ENCODE measurements at regions not wholly inside any gene's neighbourhood (a gene's known extent, or its start where the extent isn't known, plus 50 kb on each side); places are given as distances from the start of the nearest gene placed in this dataset.

- Mint-ChIP-seq H3K27ac (no peak overlapping the region), H3K4me1 (ENCODE audit: low read depth) (no peaks in the 10 kb centered on the region), H3K9me3 (no peaks in the 10 kb centered on the region), H3K36me3 (ENCODE audit: low read depth) (no peaks in the 10 kb centered on the region), H3K4me3 (no peak overlapping the region), H3K27me3 (no peaks in the 10 kb centered on the region)
- intact Hi-C loops (cut with micrococcal nuclease) = no loop called here
Observed at GRCh38 chr5:23579566-23579965, 72.2 kb downstream of the PRDM9 start.

DNA sequence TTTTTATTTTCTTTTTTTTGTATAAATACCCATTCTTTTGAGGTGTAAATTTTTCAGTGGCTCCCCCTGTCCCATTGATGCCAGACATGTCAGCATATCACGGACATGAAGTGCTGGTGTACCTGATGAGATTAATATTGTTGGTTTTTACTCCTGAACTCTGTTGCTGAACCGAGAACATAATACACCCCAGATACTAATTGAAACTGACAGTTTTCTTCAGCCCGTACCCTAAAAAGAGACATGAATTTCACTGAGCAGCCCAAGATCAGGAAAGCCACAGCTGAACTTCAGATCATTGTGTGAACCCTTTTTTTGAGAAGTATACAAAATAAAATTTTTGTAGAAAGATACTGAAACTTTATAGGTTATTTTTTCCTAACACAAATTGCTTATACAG, 75.7 kb downstream of the PRDM9 start:
- Mint-ChIP-seq H3K4me3 (no peak overlapping the region), H3K27me3 (no peaks in the 10 kb centered on the region), H3K36me3 (ENCODE audit: low read depth) (no peaks in the 10 kb centered on the region), H3K4me1 (ENCODE audit: low read depth) (no peaks in the 10 kb centered on the region), H3K9me3 (no peaks in the 10 kb centered on the region), H3K27ac (no peak overlapping the region)
- intact Hi-C loops (cut with micrococcal nuclease) = no loop called here

DNA sequence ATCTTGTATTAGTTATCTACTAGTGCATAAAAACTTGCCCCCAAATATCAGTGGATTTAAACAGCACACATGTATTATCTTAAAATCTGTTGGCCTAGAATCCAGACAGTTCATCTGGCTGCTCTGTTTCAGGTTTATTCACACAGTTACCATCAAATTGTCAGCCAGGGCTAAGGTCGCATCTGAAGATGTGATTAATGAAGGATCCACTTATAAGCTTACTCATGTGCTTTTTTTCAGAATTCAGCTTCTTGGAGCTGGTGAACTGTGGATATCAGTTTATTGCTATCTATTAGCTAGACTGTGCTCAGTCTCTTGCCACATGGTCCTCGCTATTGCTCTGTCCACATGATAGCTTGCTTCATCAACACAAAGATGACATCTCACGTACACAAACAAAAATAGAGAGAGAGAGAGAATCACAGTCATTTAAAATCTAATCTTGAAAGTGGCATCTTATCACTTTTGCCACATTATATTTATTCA, 81.5 kb downstream of the PRDM9 start:
- Mint-ChIP-seq H3K4me3 (no peak overlapping the region), H3K36me3 (ENCODE audit: low read depth) (no peaks in the 10 kb centered on the region), H3K9me3 (no peaks in the 10 kb centered on the region), H3K27me3 (no peaks in the 10 kb centered on the region), H3K4me1 (ENCODE audit: low read depth) (no peaks in the 10 kb centered on the region), H3K27ac (no peak overlapping the region)
- intact Hi-C loops (cut with micrococcal nuclease) = no loop called here

GRCh38 chr5:23591250-23591649, 83.8 kb downstream of the PRDM9 start:
- H3K27ac Mint-ChIP-seq = no peak overlapping the region
- no peaks in the 10 kb centered on the region for H3K36me3 Mint-ChIP-seq (ENCODE audit: low read depth)
- H3K27me3 Mint-ChIP-seq = no peaks in the 10 kb centered on the region
- intact Hi-C loops (cut with micrococcal nuclease) = no loop called here
- no peak overlapping the region for H3K4me3 Mint-ChIP-seq
- H3K9me3 Mint-ChIP-seq = no peaks in the 10 kb centered on the region
- no peaks in the 10 kb centered on the region for H3K4me1 Mint-ChIP-seq (ENCODE audit: low read depth)

DNA sequence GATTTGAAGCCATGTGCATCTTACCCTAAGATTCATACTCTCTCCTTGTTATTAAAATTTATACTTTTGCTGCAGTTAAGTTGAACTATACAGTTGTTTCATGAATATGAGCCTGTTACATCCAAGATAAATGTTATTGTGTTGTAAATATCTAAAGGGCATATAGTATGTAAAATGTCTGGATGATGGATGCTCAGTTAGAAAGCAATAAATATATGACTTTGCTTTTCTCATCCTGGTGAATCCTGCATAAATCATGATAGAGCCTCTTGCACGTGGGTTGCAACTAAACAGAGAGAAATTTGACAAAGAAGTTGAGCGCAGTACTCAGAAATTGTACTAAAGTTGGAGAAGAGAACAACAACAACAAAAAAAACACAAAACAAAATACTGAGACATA, 99.5 kb downstream of the PRDM9 start:
- Mint-ChIP-seq H3K36me3 (ENCODE audit: low read depth) (no peaks in the 10 kb centered on the region), H3K27ac (no peak overlapping the region), H3K4me3 (no peak overlapping the region), H3K27me3 (no peaks in the 10 kb centered on the region), H3K9me3 (no peaks in the 10 kb centered on the region), H3K4me1 (ENCODE audit: low read depth) (no peaks in the 10 kb centered on the region)
- intact Hi-C loops (cut with micrococcal nuclease) = no loop called here

- H3K4me1 Mint-ChIP-seq (ENCODE audit: low read depth) = no peaks in the 10 kb centered on the region
- H3K4me3 Mint-ChIP-seq = no peak overlapping the region
- H3K27me3 Mint-ChIP-seq = no peaks in the 10 kb centered on the region
- H3K36me3 Mint-ChIP-seq (ENCODE audit: low read depth) = no peaks in the 10 kb centered on the region
- no peak overlapping the region for H3K27ac Mint-ChIP-seq
- peaks cover 11% of the 10 kb centered on the region for H3K9me3 Mint-ChIP-seq
- intact Hi-C loops (cut with micrococcal nuclease) = no loop called here
Observed at GRCh38 chr5:23612701-23613100, 105.3 kb downstream of the PRDM9 start.

DNA sequence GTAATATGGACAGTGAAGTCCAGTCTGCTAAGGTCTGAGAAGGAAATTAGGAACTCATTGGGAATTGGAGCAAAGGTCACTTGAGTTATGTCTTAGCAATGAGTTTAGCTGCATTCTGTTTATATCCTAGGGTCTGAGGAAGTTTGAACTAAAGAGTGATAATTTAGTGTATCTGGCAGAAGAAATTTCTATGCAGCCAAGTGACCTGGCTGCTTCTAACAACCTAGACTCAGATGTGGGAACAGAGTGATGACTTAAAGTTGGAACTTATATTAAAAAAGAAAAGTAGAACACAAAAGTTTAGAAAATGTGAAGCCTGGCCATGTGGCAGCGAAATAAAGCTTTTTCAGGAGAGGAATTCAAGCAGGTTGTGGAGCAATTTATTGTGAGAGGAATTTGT, 106.2 kb downstream of the PRDM9 start:
- peaks cover 19% of the 10 kb centered on the region for H3K9me3 Mint-ChIP-seq
- no peaks in the 10 kb centered on the region for H3K4me1 Mint-ChIP-seq (ENCODE audit: low read depth)
- H3K27me3 Mint-ChIP-seq = no peaks in the 10 kb centered on the region
- H3K27ac Mint-ChIP-seq = no peak overlapping the region
- no peak overlapping the region for H3K4me3 Mint-ChIP-seq
- no peaks in the 10 kb centered on the region for H3K36me3 Mint-ChIP-seq (ENCODE audit: low read depth)
- intact Hi-C loops (cut with micrococcal nuclease) = no loop called here

GRCh38 chr5:23614422-23614821, 107.0 kb downstream of the PRDM9 start:
- Mint-ChIP-seq H3K36me3 (ENCODE audit: low read depth) (no peaks in the 10 kb centered on the region), H3K4me1 (ENCODE audit: low read depth) (no peaks in the 10 kb centered on the region), H3K4me3 (no peak overlapping the region), H3K27me3 (no peaks in the 10 kb centered on the region), H3K9me3 (peaks cover 19% of the 10 kb centered on the region), H3K27ac (no peak overlapping the region)
- intact Hi-C loops (cut with micrococcal nuclease) = no loop called here

- H3K4me3 Mint-ChIP-seq = no peak overlapping the region
- H3K36me3 Mint-ChIP-seq (ENCODE audit: low read depth) = no peaks in the 10 kb centered on the region
- H3K4me1 Mint-ChIP-seq (ENCODE audit: low read depth) = no peaks in the 10 kb centered on the region
- H3K27ac Mint-ChIP-seq = no peak overlapping the region
- H3K9me3 Mint-ChIP-seq = peaks cover 8% of the 10 kb centered on the region
- intact Hi-C loops (cut with micrococcal nuclease) = no loop called here
- H3K27me3 Mint-ChIP-seq = no peaks in the 10 kb centered on the region
Observed at GRCh38 chr5:23626961-23627360, 119.6 kb downstream of the PRDM9 start.

DNA sequence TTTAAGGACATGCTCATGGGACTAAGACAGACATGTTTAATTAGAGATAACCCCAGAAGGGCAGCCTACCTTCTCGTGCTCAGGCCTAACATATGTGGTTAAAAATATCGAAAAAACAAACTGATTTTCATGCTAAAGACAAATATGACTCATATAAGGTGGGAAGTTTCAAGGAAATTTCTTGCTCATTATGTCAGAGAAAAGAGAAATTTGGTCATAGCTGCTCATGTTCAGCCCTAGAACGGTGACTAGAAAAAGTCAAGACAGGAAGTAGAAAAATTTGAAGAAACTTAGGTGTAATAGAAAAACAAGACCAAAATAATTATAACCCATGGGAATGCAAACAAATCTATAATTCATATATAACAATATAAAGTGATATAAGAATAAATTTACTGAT, 120.6 kb downstream of the PRDM9 start:
- no peak overlapping the region for H3K27ac Mint-ChIP-seq
- no peaks in the 10 kb centered on the region for H3K36me3 Mint-ChIP-seq (ENCODE audit: low read depth)
- intact Hi-C loops (cut with micrococcal nuclease) = no loop called here

GRCh38 chr5:23629396-23629795, 122.0 kb downstream of the PRDM9 start:
- Mint-ChIP-seq H3K9me3 (peaks cover 8% of the 10 kb centered on the region), H3K4me3 (no peak overlapping the region), H3K27ac (no peak overlapping the region), H3K27me3 (no peaks in the 10 kb centered on the region), H3K4me1 (ENCODE audit: low read depth) (no peaks in the 10 kb centered on the region), H3K36me3 (ENCODE audit: low read depth) (no peaks in the 10 kb centered on the region)
- intact Hi-C loops (cut with micrococcal nuclease) = no loop called here

More for the DNA sequence above, 120.6 kb downstream of the PRDM9 start:
- Mint-ChIP-seq H3K27me3 (no peaks in the 10 kb centered on the region), H3K4me3 (no peak overlapping the region), H3K4me1 (ENCODE audit: low read depth) (no peaks in the 10 kb centered on the region), H3K9me3 (peaks cover 8% of the 10 kb centered on the region)

- Mint-ChIP-seq H3K27me3 (no peaks in the 10 kb centered on the region), H3K9me3 (peaks cover 7% of the 10 kb centered on the region), H3K27ac (no peak overlapping the region), H3K4me3 (no peak overlapping the region), H3K36me3 (ENCODE audit: low read depth) (no peaks in the 10 kb centered on the region), H3K4me1 (ENCODE audit: low read depth) (no peaks in the 10 kb centered on the region)
- intact Hi-C loops (cut with micrococcal nuclease) = no loop called here
Observed at GRCh38 chr5:23631302-23632045, 124.1 kb downstream of the PRDM9 start.

- intact Hi-C loops (cut with micrococcal nuclease) = no loop called here
- Mint-ChIP-seq H3K4me1 (ENCODE audit: low read depth) (no peaks in the 10 kb centered on the region), H3K4me3 (no peak overlapping the region), H3K36me3 (ENCODE audit: low read depth) (no peaks in the 10 kb centered on the region), H3K27ac (no peak overlapping the region), H3K27me3 (no peaks in the 10 kb centered on the region), H3K9me3 (peaks cover 11% of the 10 kb centered on the region)
Observed at GRCh38 chr5:23635938-23636337, 128.5 kb downstream of the PRDM9 start.

GRCh38 chr5:23639326-23639725, 131.9 kb downstream of the PRDM9 start:
- Mint-ChIP-seq H3K27me3 (no peaks in the 10 kb centered on the region), H3K36me3 (ENCODE audit: low read depth) (no peaks in the 10 kb centered on the region), H3K27ac (no peak overlapping the region), H3K9me3 (peaks cover 23% of the 10 kb centered on the region), H3K4me3 (no peak overlapping the region), H3K4me1 (ENCODE audit: low read depth) (no peaks in the 10 kb centered on the region)
- intact Hi-C loops (cut with micrococcal nuclease) = no loop called here

DNA sequence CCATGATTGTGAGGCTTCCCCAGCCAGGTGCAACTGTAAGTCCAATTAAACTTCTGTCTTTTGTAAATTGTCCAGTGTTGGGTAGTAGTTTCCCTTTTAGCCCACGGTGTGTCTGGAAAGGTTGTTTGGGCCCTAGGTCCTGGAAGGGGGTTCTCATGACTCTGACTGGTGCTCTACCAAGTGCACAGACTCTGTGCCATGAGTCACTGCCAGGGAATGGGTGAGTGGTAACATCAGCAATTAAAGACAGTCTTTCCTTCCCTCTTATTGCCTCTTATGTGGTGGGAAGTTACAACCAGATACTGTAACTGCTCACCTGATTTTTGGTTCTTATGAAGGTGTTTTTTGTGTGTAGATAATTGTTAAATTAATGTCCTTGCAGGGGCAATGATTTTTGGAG, 141.2 kb downstream of the PRDM9 start:
- H3K36me3 Mint-ChIP-seq (ENCODE audit: low read depth) = no peaks in the 10 kb centered on the region
- H3K4me3 Mint-ChIP-seq = no peak overlapping the region
- peaks cover 43% of the 10 kb centered on the region for H3K9me3 Mint-ChIP-seq
- no peaks in the 10 kb centered on the region for H3K27me3 Mint-ChIP-seq
- no peaks in the 10 kb centered on the region for H3K4me1 Mint-ChIP-seq (ENCODE audit: low read depth)
- H3K27ac Mint-ChIP-seq = no peak overlapping the region
- intact Hi-C loops (cut with micrococcal nuclease) = no loop called here
